SHP77 (cell line): ENCODE measurements at regions not wholly inside any gene's neighbourhood (a gene's known extent, or its start where the extent isn't known, plus 50 kb on each side); places are given as distances from the start of the nearest gene placed in this dataset.

Experiments
- DNase-seq, 2 experiments: peaks; one replicate each; lab custom pipeline; 2025; lab: John Stamatoyannopoulos, UW

DNA sequence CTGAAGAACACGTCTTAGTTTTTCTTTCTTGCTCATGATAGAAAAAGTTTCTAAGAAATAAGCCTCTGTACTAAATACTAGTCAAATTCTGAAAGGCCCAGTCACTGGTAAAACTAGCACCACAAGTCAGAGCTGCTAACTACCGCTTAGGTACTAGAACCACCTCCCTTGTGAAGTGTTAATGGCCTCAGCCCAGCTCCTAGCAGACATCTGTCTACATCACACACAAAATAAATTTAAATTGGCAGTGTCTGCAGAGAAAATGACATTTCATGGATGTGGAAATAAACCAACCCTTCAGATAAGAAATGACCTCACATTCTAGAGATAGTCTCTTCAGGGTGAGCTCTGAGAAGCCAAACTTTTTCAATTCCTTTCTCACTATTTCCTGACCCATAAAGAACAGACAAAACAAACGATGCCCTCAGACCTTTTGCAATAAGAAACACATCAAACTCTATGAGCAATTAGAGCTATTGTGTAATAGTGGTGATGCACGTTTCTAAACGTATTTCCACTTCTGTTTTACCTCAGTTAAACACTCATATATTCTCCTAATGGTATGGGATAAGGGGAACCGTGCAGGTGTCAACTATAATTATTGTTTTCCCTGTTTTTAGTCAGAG lies 70.3 kb upstream of the DSG1 start:
- no peak for DNase-seq

DNA sequence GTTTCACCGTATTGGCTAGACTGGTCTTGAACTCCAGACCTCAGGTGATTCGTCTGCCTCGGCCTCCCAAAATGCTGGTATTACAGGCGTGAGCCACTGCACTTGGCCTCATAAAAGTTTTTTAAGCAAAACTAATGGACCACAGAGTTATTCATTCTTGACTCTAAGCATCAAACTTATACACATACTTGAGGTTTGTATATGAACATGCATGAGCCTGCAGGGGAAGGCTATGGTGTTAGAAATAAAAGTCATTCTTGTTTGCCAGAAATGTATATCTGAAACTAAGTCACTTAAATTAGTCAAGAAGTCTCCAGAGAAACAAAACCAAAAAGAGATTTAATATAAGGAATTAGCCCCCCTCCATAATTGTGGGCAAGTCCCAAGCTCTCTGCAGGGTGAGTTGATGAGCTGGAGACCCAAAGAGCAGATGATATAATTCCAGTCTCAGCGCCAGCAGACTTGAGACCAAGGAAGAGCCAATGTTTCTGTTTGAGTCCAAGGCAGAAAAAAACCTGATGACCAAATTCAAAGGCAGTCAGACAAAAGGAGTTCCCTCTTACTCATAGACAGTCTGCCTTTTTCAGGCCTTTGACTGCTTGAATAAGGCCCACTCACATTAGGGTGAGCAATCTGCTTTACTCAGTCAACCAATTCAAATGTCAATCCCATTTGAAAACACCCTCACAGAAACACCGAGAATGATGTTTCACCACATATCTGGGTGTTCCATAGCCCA lies 69.0 kb upstream of the DSG1 start:
- no peak for DNase-seq

- no peak for DNase-seq
Measured at GRCh38 chr18:31250902-31251301, 67.1 kb upstream of the DSG1 start.

DNA sequence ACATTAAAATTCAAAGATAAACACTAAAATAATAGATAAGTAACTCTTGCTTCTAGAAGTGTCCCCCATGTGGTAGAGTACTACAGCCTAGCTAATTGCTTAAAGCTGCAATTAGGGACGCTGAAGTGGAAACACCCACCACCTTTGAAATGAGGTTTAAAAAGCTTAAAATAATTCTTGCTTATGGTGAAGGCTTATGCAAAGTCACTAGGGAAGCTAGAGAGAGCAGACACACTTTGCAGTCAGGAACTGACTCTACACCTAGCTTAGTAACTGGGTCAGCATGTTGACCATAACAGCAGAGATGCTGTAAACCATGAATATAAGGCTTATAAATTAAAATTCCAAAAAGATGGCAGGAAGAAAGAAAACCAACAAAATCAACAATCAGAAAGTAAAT lies 65.4 kb upstream of the DSG1 start:
- no peak for DNase-seq

DNA sequence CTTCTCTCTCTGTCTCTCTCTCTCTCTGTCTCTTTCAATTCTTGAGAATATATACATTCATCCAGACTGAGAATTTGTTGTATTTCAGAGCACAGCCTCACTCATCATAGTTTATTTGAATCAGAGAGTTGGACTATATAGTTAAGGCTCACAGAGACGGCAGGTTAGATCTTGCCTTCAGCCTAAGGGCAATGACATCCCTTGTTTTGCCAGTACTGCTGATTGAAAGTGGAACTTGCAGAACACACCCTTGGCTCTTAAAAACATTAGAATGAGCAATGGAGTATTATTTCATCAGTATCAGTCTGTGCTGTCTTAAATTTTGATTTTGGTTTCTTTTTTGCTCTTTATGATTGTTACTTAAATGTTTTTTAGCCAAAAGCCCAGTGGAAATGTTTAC lies 62.0 kb upstream of the DSG1 start:
- DNase-seq: no peak

- no peak for DNase-seq
Measured at GRCh38 chr18:31258789-31259188, 59.2 kb upstream of the DSG1 start.

GRCh38 chr18:31261792-31262582 lies 56.0 kb upstream of the DSG1 start:
- no peak for DNase-seq

- no peak for DNase-seq
Measured at GRCh38 chr18:31267823-31268481, 50.0 kb upstream of the DSG1 start.
